ENCODE measurements at regions not wholly inside any gene's neighbourhood (a gene's known extent, or its start where the extent isn't known, plus 50 kb on each side); places are given as distances from the start of the nearest gene placed in this dataset.
"Not testable (repeated sequence)": the region's sequence is repeated elsewhere in the genome, so short reads cannot be mapped to it uniquely, and the experiment has no call there.

- H3K27me3 ChIP-seq, result no peaks in the 10 kb centered on the region
- H3K4me1 ChIP-seq, result no peaks in the 10 kb centered on the region
- H3K36me3 ChIP-seq, result no peaks in the 10 kb centered on the region
- H3K9me3 ChIP-seq, result peaks cover 0 to 28% (median 12%) of the 10 kb centered on the region in 4 donors
- no peak overlapping the region for H3K27ac ChIP-seq
- DNase-seq, result no peak
- WGBS, 5 donors, result 89 to 100% (median 96%) methylated on average over 1 of the region's 1 CpG
- intact Hi-C loops (cut with DNase I; ENCODE audit: low total_unique reads), result no loop called here
- TF ChIP-seq POLR2A (IDR thresholded peaks at IDR 0.05) (no peak), POLR2AphosphoS5 (IDR thresholded peaks at IDR 0.05) (no peak), EP300 (IDR thresholded peaks at IDR 0.05) (no peak), CTCF (IDR thresholded peaks at IDR 0.05) (no peak)
- no peak overlapping the region for H3K4me3 ChIP-seq
Observed at GRCh38 chr6:145099713-145100112, 635.6 kb downstream of the EPM2A start.

GRCh38 chr6:145110109-145110508 lies 625.2 kb downstream of the EPM2A start:
- TF ChIP-seq EP300 (IDR thresholded peaks at IDR 0.05), result no peak
- no peak for TF ChIP-seq POLR2A (IDR thresholded peaks at IDR 0.05)
- TF ChIP-seq CTCF (IDR thresholded peaks at IDR 0.05), result no peak
- TF ChIP-seq POLR2AphosphoS5 (IDR thresholded peaks at IDR 0.05), result no peak
- Histone ChIP-seq H3K4me3 (no peak overlapping the region), H3K27me3 (no peaks in the 10 kb centered on the region), H3K4me1 (peaks cover 0 to 24% (median 6%) of the 10 kb centered on the region in 4 donors), H3K27ac (peak overlapping the region in 1 of 5 donors; percentile 70), H3K36me3 (no peaks in the 10 kb centered on the region), H3K9me3 (no peaks in the 10 kb centered on the region)
- WGBS, 5 donors, result 55 to 78% (median 69%) methylated on average over 1 of the region's 1 CpG
- DNase-seq, result no peak
- intact Hi-C loops (cut with DNase I; ENCODE audit: low total_unique reads), result no loop called here

- DNase-seq; H3K9me3 ChIP-seq; intact Hi-C loops (cut with DNase I; ENCODE audit: low total_unique reads); H3K36me3 ChIP-seq; H3K27me3 ChIP-seq; H3K4me3 ChIP-seq: not testable (repeated sequence)
- Histone ChIP-seq H3K27ac (peak overlapping the region in 3 of 5 donors; percentile 49 to 82 (median 70)), H3K4me1 (peaks cover 0 to 24% (median 6%) of the 10 kb centered on the region in 4 donors)
- TF ChIP-seq POLR2AphosphoS5 (IDR thresholded peaks at IDR 0.05), result peak in 1 of 3 donors; percentile 57
- WGBS, 5 donors, result 52 to 62% (median 58%) methylated on average over 2 of the region's 2 CpGs
Observed at GRCh38 chr6:145111407-145111806, 623.9 kb downstream of the EPM2A start.

GRCh38 chr6:145112711-145113148 lies 622.6 kb downstream of the EPM2A start:
- H3K4me1 ChIP-seq, result peaks cover 0 to 24% (median 6%) of the 10 kb centered on the region in 4 donors
- intact Hi-C loops (cut with DNase I; ENCODE audit: low total_unique reads), result no loop called here
- H3K27me3 ChIP-seq, result no peaks in the 10 kb centered on the region
- DNase-seq, result peak in 1 of 2 donors; percentile 6
- TF ChIP-seq EP300 (IDR thresholded peaks at IDR 0.05), result no peak
- H3K9me3 ChIP-seq, result no peaks in the 10 kb centered on the region
- H3K27ac ChIP-seq, result no peak overlapping the region
- no peak overlapping the region for H3K4me3 ChIP-seq
- WGBS, 5 donors, result 80 to 90% (median 86%) methylated on average over 7 of the region's 7 CpGs
- no peaks in the 10 kb centered on the region for H3K36me3 ChIP-seq

GRCh38 chr6:145115638-145116037 lies 619.7 kb downstream of the EPM2A start:
- H3K27me3 ChIP-seq, result no peaks in the 10 kb centered on the region
- DNase-seq, result no peak
- no peak overlapping the region for H3K4me3 ChIP-seq
- intact Hi-C loops (cut with DNase I; ENCODE audit: low total_unique reads), result no loop called here
- H3K4me1 ChIP-seq, result peaks cover 0 to 11% (median 6%) of the 10 kb centered on the region in 4 donors
- TF ChIP-seq POLR2A (IDR thresholded peaks at IDR 0.05) (no peak), CTCF (IDR thresholded peaks at IDR 0.05) (no peak), POLR2AphosphoS5 (IDR thresholded peaks at IDR 0.05) (no peak), EP300 (IDR thresholded peaks at IDR 0.05) (no peak)
- no peak overlapping the region for H3K27ac ChIP-seq
- no peaks in the 10 kb centered on the region for H3K9me3 ChIP-seq
- H3K36me3 ChIP-seq, result no peaks in the 10 kb centered on the region
